OCI-LY7 (cell line): ENCODE measurements at regions not wholly inside any gene's neighbourhood (a gene's known extent, or its start where the extent isn't known, plus 50 kb on each side); places are given as distances from the start of the nearest gene placed in this dataset.

Source experiments
- EZH2phosphoT487 ChIP-seq: fragments of 200-600 bp; sonication (generic); IDR thresholded peaks from 2 replicates; pipeline ENCODE4 v1.6.1; 2018; ENCODE audit warnings: low read depth, borderline replicate concordance, mild to moderate bottlenecking, mixed run types, antibody characterized with exemption, low read length, moderate library complexity, mixed read lengths
- TF ChIP-seq, protein P1 (sequence below): fragments of 200-600 bp; sonication (generic); conservative IDR thresholded peaks from 2 replicates; pipeline ENCODE4 v1.5.1; 2014; ENCODE audit warnings: mild to moderate bottlenecking, antibody characterized with exemption, low read length, moderate library complexity, mixed read lengths

DNA sequence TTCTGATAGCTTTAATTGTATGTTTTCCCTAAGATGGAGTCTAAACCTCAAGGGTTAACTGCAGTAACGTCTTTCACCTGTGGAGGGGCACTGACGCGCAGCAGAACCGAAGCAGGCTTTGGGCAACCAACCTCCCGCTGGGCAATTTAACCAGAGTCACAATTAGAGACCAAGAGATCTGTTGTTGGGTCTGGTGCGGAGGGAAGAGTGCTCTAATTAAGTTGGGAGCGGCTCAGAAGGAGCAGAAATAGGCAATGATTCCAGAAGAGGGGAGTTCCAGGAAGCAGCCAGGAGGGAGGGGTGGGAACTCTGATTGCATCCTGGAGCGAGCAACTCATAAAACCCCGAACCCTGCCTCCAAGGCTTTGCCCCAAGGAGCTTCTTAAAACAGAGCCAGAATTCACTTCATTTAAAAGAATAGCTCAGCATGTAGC, 245.8 kb downstream of the PAX3 start:
- TF ChIP-seq, protein P1, sequence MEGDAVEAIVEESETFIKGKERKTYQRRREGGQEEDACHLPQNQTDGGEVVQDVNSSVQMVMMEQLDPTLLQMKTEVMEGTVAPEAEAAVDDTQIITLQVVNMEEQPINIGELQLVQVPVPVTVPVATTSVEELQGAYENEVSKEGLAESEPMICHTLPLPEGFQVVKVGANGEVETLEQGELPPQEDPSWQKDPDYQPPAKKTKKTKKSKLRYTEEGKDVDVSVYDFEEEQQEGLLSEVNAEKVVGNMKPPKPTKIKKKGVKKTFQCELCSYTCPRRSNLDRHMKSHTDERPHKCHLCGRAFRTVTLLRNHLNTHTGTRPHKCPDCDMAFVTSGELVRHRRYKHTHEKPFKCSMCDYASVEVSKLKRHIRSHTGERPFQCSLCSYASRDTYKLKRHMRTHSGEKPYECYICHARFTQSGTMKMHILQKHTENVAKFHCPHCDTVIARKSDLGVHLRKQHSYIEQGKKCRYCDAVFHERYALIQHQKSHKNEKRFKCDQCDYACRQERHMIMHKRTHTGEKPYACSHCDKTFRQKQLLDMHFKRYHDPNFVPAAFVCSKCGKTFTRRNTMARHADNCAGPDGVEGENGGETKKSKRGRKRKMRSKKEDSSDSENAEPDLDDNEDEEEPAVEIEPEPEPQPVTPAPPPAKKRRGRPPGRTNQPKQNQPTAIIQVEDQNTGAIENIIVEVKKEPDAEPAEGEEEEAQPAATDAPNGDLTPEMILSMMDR: 0 out of 2 replicates have a peak, but pooled peaks have one; percentile 38
- TF ChIP-seq EZH2phosphoT487: no peak
